Bronchial epithelial cell (primary cell): ENCODE measurements at regions not wholly inside any gene's neighbourhood (a gene's known extent, or its start where the extent isn't known, plus 50 kb on each side); places are given as distances from the start of the nearest gene placed in this dataset.
A peak's percentile ranks its signal among the peaks of the same experiment; 100 is the strongest.

ENCODE experiments used
- DNase-seq: peaks from one replicate; pipeline ENCODE4 v3.0.0-alpha.2; 2010; ENCODE audit warnings: low read depth
- FAIRE-seq: peaks from 2 replicates; lab custom pipeline; 2011; peaks lifted over from hg19 to GRCh38; lab: Jason Lieb, UNC
- H3K27me3 ChIP-seq: 2 replicates; pipeline ENCODE4 v1.5.1; 2011; ENCODE audit warnings: low read length; ENCODE audit not compliant: control insufficient read depth, insufficient read depth
- H3K36me3 ChIP-seq: 2 replicates; pipeline ENCODE4 v1.5.1; 2011; ENCODE audit warnings: low read length; ENCODE audit not compliant: control insufficient read depth, insufficient read depth
- H3K4me3 ChIP-seq: 2 replicates; pipeline ENCODE4 v1.5.1; 2011; ENCODE audit warnings: mild to moderate bottlenecking, low read depth, low read length, control low read depth
- CTCF ChIP-seq: IDR thresholded peaks from 2 replicates; pipeline ENCODE4 v1.5.1; 2011; ENCODE audit warnings: mild to moderate bottlenecking, moderate library complexity, low read length, control low read depth, inconsistent platforms; ENCODE audit not compliant: insufficient read depth, severe bottlenecking

- H3K36me3 ChIP-seq, result no peaks in the 10 kb centered on the region
- no peaks in the 10 kb centered on the region for H3K27me3 ChIP-seq
- DNase-seq, result peak; percentile 62
- H3K4me3 ChIP-seq, result no peak overlapping the region
- no peak for FAIRE-seq
- TF ChIP-seq CTCF, result no peak
These were observed 115.9 kb downstream of the LY86 start for GRCh38 chr6:6704103-6705060.

- Histone ChIP-seq H3K4me3 (no peak overlapping the region), H3K36me3 (no peaks in the 10 kb centered on the region), H3K27me3 (no peaks in the 10 kb centered on the region)
- FAIRE-seq (no peak), DNase-seq (no peak)
- TF ChIP-seq CTCF, result no peak
These were observed 116.5 kb downstream of the LY86 start for GRCh38 chr6:6705061-6705425.

- DNase-seq (peak; percentile 42), FAIRE-seq (no peak)
- Histone ChIP-seq H3K27me3 (no peaks in the 10 kb centered on the region), H3K4me3 (no peak overlapping the region), H3K36me3 (no peaks in the 10 kb centered on the region)
- TF ChIP-seq CTCF, result no peak
These were observed 117.6 kb downstream of the LY86 start for GRCh38 chr6:6705915-6706675.

- no peak for FAIRE-seq
- Histone ChIP-seq H3K36me3 (no peaks in the 10 kb centered on the region), H3K4me3 (no peak overlapping the region), H3K27me3 (no peaks in the 10 kb centered on the region)
- TF ChIP-seq CTCF, result no peak
- DNase-seq, result peak; percentile 63
These were observed 118.6 kb downstream of the LY86 start for GRCh38 chr6:6707143-6707542.

- H3K27me3 ChIP-seq, result no peaks in the 10 kb centered on the region
- H3K36me3 ChIP-seq, result no peaks in the 10 kb centered on the region
- H3K4me3 ChIP-seq, result no peak overlapping the region
- no peak for DNase-seq
- FAIRE-seq, result no peak
- no peak for TF ChIP-seq CTCF
These were observed 120.6 kb downstream of the LY86 start for GRCh38 chr6:6709106-6709505.
